H1 (cell line): ENCODE measurements at regions not wholly inside any gene's neighbourhood (a gene's known extent, or its start where the extent isn't known, plus 50 kb on each side); places are given as distances from the start of the nearest gene placed in this dataset.

ENCODE experiments used
- CTCF ChIA-PET: fragments of 300-600 bp; sonication (Branson Sonifier 250); formaldehyde crosslinking; loops from one replicate; lab custom pipeline; 2021; ENCODE audit not compliant: partially characterized antibody; lab: Charles Lee
- POLR2A ChIA-PET: fragments of 300-600 bp; sonication (Branson Sonifier 250); formaldehyde crosslinking; loops from one replicate; lab custom pipeline; 2021; ENCODE audit warnings: inconsistent platforms; ENCODE audit not compliant: partially characterized antibody; lab: Charles Lee
- DNase-seq, 2 experiments: peaks; one replicate each; pipeline versions ENCODE4 v3.0.0 to v3.0.0-alpha.2; 2010 to 2022; ENCODE audit warnings: low spot score in 2 of 2, low read depth in 1 of 2, mixed read lengths in 1 of 2
- FAIRE-seq: peaks from 2 replicates; lab custom pipeline; 2011; peaks lifted over from hg19 to GRCh38; lab: Jason Lieb, UNC
- H2AFZ ChIP-seq: 2 replicates; pipeline ENCODE4 v1.8.1; 2012; ENCODE audit warnings: low read length, inconsistent platforms
- H2AK5ac ChIP-seq: 2 replicates; pipeline ENCODE4 v1.6.1; 2013; ENCODE audit warnings: low read depth, low read length
- H2BK120ac ChIP-seq: replicated peaks from 2 replicates; pipeline ENCODE3; 2013; ENCODE audit warnings: low read depth, low read length, inconsistent platforms
- H2BK12ac ChIP-seq: 2 replicates; pipeline ENCODE4 v1.6.1; 2013; ENCODE audit warnings: low read depth, low read length
- H2BK15ac ChIP-seq: 2 replicates; pipeline ENCODE4 v1.6.1; 2013; ENCODE audit warnings: low read length
- H2BK20ac ChIP-seq: 2 replicates; pipeline ENCODE4 v1.6.1; 2013; ENCODE audit warnings: low read length
- H2BK5ac ChIP-seq: 2 replicates; pipeline ENCODE4 v1.6.1; 2013; ENCODE audit warnings: low read depth, low read length
- H3K14ac ChIP-seq: 2 replicates; pipeline ENCODE4 v1.6.1; 2013; ENCODE audit warnings: inconsistent platforms; ENCODE audit not compliant: insufficient read length
- H3K18ac ChIP-seq: 2 replicates; pipeline ENCODE4 v1.6.1; 2013; ENCODE audit warnings: low read length; ENCODE audit errors: extremely low read depth
- H3K23ac ChIP-seq: 2 replicates; pipeline ENCODE4 v1.6.1; 2013; ENCODE audit warnings: inconsistent platforms; ENCODE audit not compliant: insufficient read length
- H3K23me2 ChIP-seq: 2 replicates; pipeline ENCODE4 v1.6.1; 2013; ENCODE audit warnings: low read depth, low read length
- H3K27ac ChIP-seq: 2 replicates; pipeline ENCODE4 v1.6.1; 2011; ENCODE audit warnings: low read depth, low read length, inconsistent platforms
- H3K27me3 ChIP-seq, 4 experiments: replicated peaks in 1 of 4; 1 replicate in 1 of 4; 2 replicates in 3 of 4; pipeline versions ENCODE4 v1.6.1 to v1.8.1; 2011 to 2013; ENCODE audit warnings: low read length in 3 of 4, mild to moderate bottlenecking in 3 of 4, inconsistent platforms in 2 of 4, mixed read lengths in 2 of 4, moderate library complexity in 1 of 4; ENCODE audit not compliant: control insufficient read depth in 3 of 4, insufficient read depth in 3 of 4; ENCODE audit errors: extremely low read depth in 1 of 4
- H3K36me3 ChIP-seq, 4 experiments: 2 replicates each; pipeline versions ENCODE4 v1.6.1 to v1.8.1; 2011 to 2013; ENCODE audit warnings: mild to moderate bottlenecking in 4 of 4, low read length in 3 of 4, moderate library complexity in 2 of 4, control low read depth in 1 of 4, inconsistent platforms in 1 of 4; ENCODE audit not compliant: insufficient read depth in 4 of 4, control insufficient read depth in 2 of 4
- H3K4ac ChIP-seq: replicated peaks from 2 replicates; pipeline ENCODE3; 2013; ENCODE audit warnings: low read length, low read depth, mixed read lengths, inconsistent platforms; ENCODE audit not compliant: insufficient read length
- H3K4me1 ChIP-seq, 4 experiments: replicated peaks in 1 of 4; 1 replicate in 1 of 4; 2 replicates in 3 of 4; pipeline versions ENCODE4 v1.6.1 to v1.8.1; 2011 to 2013; ENCODE audit warnings: low read length in 3 of 4, inconsistent platforms in 2 of 4, mixed read lengths in 1 of 4; ENCODE audit not compliant: insufficient read depth in 4 of 4, control insufficient read depth in 3 of 4
- H3K4me2 ChIP-seq, 2 experiments: 2 replicates each; pipeline versions ENCODE4 v1.6.1 to v1.8.1; 2011 to 2013; ENCODE audit warnings: low read depth in 2 of 2, low read length in 2 of 2, control low read depth in 1 of 2, inconsistent platforms in 1 of 2, mild to moderate bottlenecking in 1 of 2; ENCODE audit not compliant: insufficient read depth in 1 of 2
- H3K4me3 ChIP-seq, 4 experiments: fragments of 200-600, 300-600 bp in 1 of 4; sonication (generic), shearing (Covaris generic), sonication (Bioruptor Twin) in 1 of 4; 2 replicates each; pipeline versions ENCODE4 v1.5.1 to v1.8.1; 2011 to 2016; ENCODE audit warnings: low read length in 4 of 4, low read depth in 3 of 4, control low read depth in 2 of 4, inconsistent platforms in 2 of 4, mild to moderate bottlenecking in 2 of 4, mixed read lengths in 1 of 4, moderate library complexity in 1 of 4; ENCODE audit not compliant: insufficient read depth in 2 of 4; ENCODE audit errors: extremely low read depth in 1 of 4
- H3K56ac ChIP-seq: replicated peaks from 2 replicates; pipeline ENCODE3; 2013; ENCODE audit warnings: low read depth, mild to moderate bottlenecking, mixed read lengths, low read length, inconsistent platforms; ENCODE audit not compliant: insufficient read length
- H3K79me1 ChIP-seq: 2 replicates; pipeline ENCODE4 v1.6.1; 2013; ENCODE audit warnings: low read depth, low read length, control low read depth
- H3K79me2 ChIP-seq, 2 experiments: 2 replicates each; pipeline versions ENCODE4 v1.6.1 to v1.8.1; 2012 to 2013; ENCODE audit warnings: low read length in 2 of 2, mild to moderate bottlenecking in 2 of 2, inconsistent platforms in 1 of 2; ENCODE audit not compliant: insufficient read depth in 2 of 2, control insufficient read depth in 1 of 2
- H3K9ac ChIP-seq, 4 experiments: replicated peaks in 1 of 4; 1 replicate in 1 of 4; 2 replicates in 3 of 4; pipeline versions ENCODE4 v1.6.1 to v1.8.1; 2011 to 2013; ENCODE audit warnings: low read depth in 3 of 4, low read length in 3 of 4, control low read depth in 2 of 4, mild to moderate bottlenecking in 2 of 4, moderate library complexity in 2 of 4, inconsistent platforms in 1 of 4; ENCODE audit errors: extremely low read depth in 1 of 4
- H3K9me3 ChIP-seq, 2 experiments: 2 replicates each; pipeline versions ENCODE4 v1.6.1 to v1.8.1; 2012 to 2013; ENCODE audit warnings: mild to moderate bottlenecking in 2 of 2, moderate library complexity in 2 of 2, control low read depth in 1 of 2, inconsistent platforms in 1 of 2, low read depth in 1 of 2, low read length in 1 of 2, mixed read lengths in 1 of 2; ENCODE audit not compliant: insufficient read depth in 2 of 2
- H4K20me1 ChIP-seq, 2 experiments: replicated peaks in 1 of 2; 2 replicates each; pipeline versions ENCODE3 to v1.8.1; 2011 to 2013; ENCODE audit warnings: inconsistent platforms in 2 of 2, low read length in 2 of 2, mild to moderate bottlenecking in 1 of 2; ENCODE audit not compliant: insufficient read depth in 2 of 2, control insufficient read depth in 1 of 2
- H4K5ac ChIP-seq: 2 replicates; pipeline ENCODE4 v1.6.1; 2013; ENCODE audit warnings: low read length, low read depth, mixed read lengths, inconsistent platforms; ENCODE audit not compliant: insufficient read length
- H4K8ac ChIP-seq: 2 replicates; pipeline ENCODE4 v1.8.0; 2013; ENCODE audit warnings: mild to moderate bottlenecking, moderate library complexity, low read length, inconsistent platforms; ENCODE audit not compliant: insufficient read depth; ENCODE audit errors: extremely low read depth
- H4K91ac ChIP-seq: replicated peaks from 2 replicates; pipeline ENCODE3; 2013; ENCODE audit warnings: low read length, mixed read lengths, inconsistent platforms; ENCODE audit not compliant: insufficient read length
- BACH1 ChIP-seq: IDR thresholded peaks from 2 replicates; pipeline ENCODE4 v1.6.1; 2012; ENCODE audit warnings: low read length, improper control_type of control experiment
- CBX5 ChIP-seq: fragments of 300-800, 300-1000 bp; sonication (generic); IDR thresholded peaks from 2 replicates; pipeline ENCODE4 v1.7.1; 2016; ENCODE audit warnings: antibody characterized with exemption, low read length, low read depth
- CBX8 ChIP-seq: fragments of 300-800, 300-1000 bp; sonication (generic); IDR thresholded peaks from 2 replicates; pipeline ENCODE4 v1.7.1; 2016; ENCODE audit warnings: low read depth, low read length, borderline replicate concordance
- CHD1 ChIP-seq: IDR thresholded peaks from 2 replicates; pipeline ENCODE4 v1.6.1; 2012; ENCODE audit warnings: low read depth, low read length, improper control_type of control experiment
- SAP30 ChIP-seq: fragments of 300-600 bp; sonication (generic); IDR thresholded peaks from 2 replicates; pipeline ENCODE4 v1.7.1; 2012; ENCODE audit warnings: low read length, moderate library complexity, mild to moderate bottlenecking, inconsistent platforms; ENCODE audit not compliant: insufficient read depth, insufficient replicate concordance
- SIRT6 ChIP-seq: IDR thresholded peaks from one replicate; pipeline ENCODE4 v1.7.1; 2012; ENCODE audit warnings: low read length, inconsistent platforms
- WGBS, 2 experiments: shearing (Covaris generic) in 1 of 2; methylation state at CpG; one replicate each; pipeline versions ENCODE4 v1.1.6 to v1.1.7; 2013 to 2015; ENCODE audit warnings: low lambda C conversion rate in 2 of 2, mixed read lengths in 2 of 2, inconsistent platforms in 1 of 2, low coverage in 1 of 2, missing lambda C conversion rate in 1 of 2; ENCODE audit not compliant: insufficient replicate concordance in 2 of 2, insufficient coverage in 1 of 2, insufficient read length in 1 of 2; ENCODE audit errors: extremely low coverage in 1 of 2, missing lambda C conversion rate in 1 of 2; 5-methylcytosine and 5-hydroxymethylcytosine counted together

DNA sequence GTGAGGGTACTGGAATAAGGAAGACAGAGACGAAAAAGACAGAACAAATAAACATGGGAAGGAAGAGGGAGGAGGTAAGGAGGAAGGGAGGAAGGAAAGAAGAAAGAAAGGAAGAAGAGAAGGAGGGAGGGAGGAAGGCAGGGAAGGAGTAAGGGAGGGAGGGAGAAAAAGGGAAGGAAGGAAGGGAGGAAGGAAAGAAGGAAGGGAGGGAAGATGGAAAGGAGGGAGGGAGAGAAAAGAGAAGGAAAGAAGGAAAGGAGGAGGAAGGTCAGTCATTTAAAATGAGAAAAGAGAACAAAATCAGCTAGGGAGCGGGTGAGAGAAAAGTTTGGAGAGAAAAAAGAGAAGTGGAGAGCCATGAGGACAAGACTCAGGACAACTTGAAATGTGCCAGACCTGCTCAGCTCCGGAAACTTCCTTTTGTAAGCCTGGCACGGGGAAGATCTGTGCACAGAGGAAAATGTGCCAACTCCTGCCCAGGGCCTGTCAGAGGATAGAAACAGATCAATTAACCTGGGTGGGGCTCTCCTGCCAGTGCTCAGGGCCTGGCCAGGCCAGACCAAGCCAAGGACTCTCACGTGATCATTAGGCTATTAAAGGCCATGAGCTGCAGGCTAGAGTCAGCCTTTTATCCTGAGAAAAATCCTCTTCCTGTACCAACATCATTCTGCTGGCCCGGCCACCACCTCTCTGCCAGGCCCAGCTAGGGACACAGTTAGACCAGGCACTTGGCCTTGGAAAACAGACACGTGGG lies 50.1 kb upstream of the BCL6 start:
- Histone ChIP-seq H3K4me3 (no peak overlapping the region), H4K20me1 (no peaks in the 10 kb centered on the region), H4K91ac (no peak overlapping the region), H3K9ac (no peak overlapping the region), H2BK12ac (no peak overlapping the region), H3K18ac (no peak overlapping the region), H4K5ac (no peak overlapping the region), H4K8ac (no peak overlapping the region), H3K56ac (no peak overlapping the region), H3K9me3 (no peaks in the 10 kb centered on the region), H2BK120ac (no peak overlapping the region), H2BK20ac (no peak overlapping the region), H3K27ac (no peak overlapping the region), H3K4me2 (no peak overlapping the region), H2BK5ac (no peak overlapping the region), H2BK15ac (no peak overlapping the region), H3K4ac (no peak overlapping the region), H3K79me1 (no peaks in the 10 kb centered on the region), H3K23ac (no peak overlapping the region), H2AK5ac (no peak overlapping the region), H3K27me3 (peaks cover 0 to 1% (median 0%) of the 10 kb centered on the region in 4 experiments; a peak in 1 of 7 replicates), H3K79me2 (no peaks in the 10 kb centered on the region), H3K36me3 (no peaks in the 10 kb centered on the region), H3K4me1 (no peaks in the 10 kb centered on the region), H3K14ac (no peak overlapping the region), H3K23me2 (no peaks in the 10 kb centered on the region; the same call in 1 of the 2 replicates), H2AFZ (no peak overlapping the region)
- WGBS, 2 experiments, result 87% methylated on average over 7 of the region's 7 CpGs; no CpG with 5 or more reads in 1 of the 2 experiments
- POLR2A ChIA-PET, result no interaction called here
- TF ChIP-seq CHD1 (no peak), SIRT6 (no peak), CBX8 (no peak), SAP30 (no peak), BACH1 (no peak), CBX5 (no peak)
- FAIRE-seq (no peak), DNase-seq (no peak)
- CTCF ChIA-PET, result interaction anchor here (0.6 kb wide), 1 partner anchor 443 kb away, joined by 7 read pairs; no protein-coding TSS in a partner anchor
